NCI-H2196 (cell line): ENCODE measurements at regions not wholly inside any gene's neighbourhood (a gene's known extent, or its start where the extent isn't known, plus 50 kb on each side); places are given as distances from the start of the nearest gene placed in this dataset.

Experiments used
- DNase-seq: peaks from one replicate; lab custom pipeline; 2025; ENCODE audit not compliant: unreplicated experiment; lab: John Stamatoyannopoulos, UW

DNA sequence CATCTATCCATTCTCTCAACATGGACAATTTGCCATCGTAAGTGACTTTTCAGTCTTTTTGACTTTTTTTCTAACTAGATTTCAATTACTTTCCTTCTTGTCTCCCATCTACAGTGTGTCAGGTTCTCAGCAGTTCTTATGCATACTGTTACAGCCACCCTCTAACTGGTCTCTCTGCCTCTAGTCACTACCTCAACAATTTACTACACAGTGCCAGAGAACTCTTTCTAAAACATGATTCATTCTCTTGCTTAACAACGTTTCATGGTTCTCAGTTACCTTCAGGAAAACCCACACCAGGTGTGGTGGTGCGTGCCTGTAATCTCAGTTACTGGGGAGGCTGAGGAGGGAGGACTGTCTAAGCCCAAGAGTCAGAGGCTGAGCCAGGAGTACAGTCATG, 95.4 kb downstream of the DIPK2A start:
- DNase-seq = no peak

GRCh38 chr3:144073698-144074097, 102.1 kb downstream of the DIPK2A start:
- no peak for DNase-seq

GRCh38 chr3:144079634-144080033, 108.0 kb downstream of the DIPK2A start:
- no peak for DNase-seq

GRCh38 chr3:144084929-144085328, 113.3 kb downstream of the DIPK2A start:
- no peak for DNase-seq

GRCh38 chr3:144085964-144086363, 114.3 kb downstream of the DIPK2A start:
- DNase-seq = no peak

DNA sequence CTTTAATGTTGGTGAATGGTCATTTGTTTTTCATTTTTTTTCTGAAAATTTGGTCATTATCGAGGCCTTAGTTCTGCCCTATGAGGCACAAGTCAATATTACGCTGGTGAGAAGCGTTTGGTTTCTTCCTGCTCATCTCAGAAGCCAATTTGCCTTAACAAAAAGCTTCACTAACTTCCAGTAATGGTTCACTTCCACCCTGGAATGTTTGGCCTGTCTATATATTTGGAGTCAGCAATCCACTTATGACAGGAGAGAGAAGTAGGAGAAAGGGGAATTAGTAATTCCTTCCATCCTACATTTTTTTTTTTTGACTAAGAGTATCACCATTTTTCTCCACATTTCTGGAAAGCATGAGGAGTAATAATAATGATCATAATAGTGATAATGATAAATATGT, 124.4 kb downstream of the DIPK2A start:
- DNase-seq = no peak

GRCh38 chr3:144097163-144097562, 125.5 kb downstream of the DIPK2A start:
- DNase-seq = no peak

GRCh38 chr3:144098691-144099090, 127.1 kb downstream of the DIPK2A start:
- no peak for DNase-seq

GRCh38 chr3:144102421-144102820, 130.8 kb downstream of the DIPK2A start:
- no peak for DNase-seq

GRCh38 chr3:144104186-144104585, 132.6 kb downstream of the DIPK2A start:
- no peak for DNase-seq

- DNase-seq = no peak
Measured at GRCh38 chr3:144104679-144105078, 133.1 kb downstream of the DIPK2A start.

GRCh38 chr3:144105542-144105941, 133.9 kb downstream of the DIPK2A start:
- DNase-seq = no peak

- DNase-seq = no peak
Measured at GRCh38 chr3:144106970-144107369, 135.3 kb downstream of the DIPK2A start.

- DNase-seq = no peak
Measured at GRCh38 chr3:144107923-144108322, 136.3 kb downstream of the DIPK2A start.

- no peak for DNase-seq
Measured at GRCh38 chr3:144109944-144110343, 138.3 kb downstream of the DIPK2A start.

GRCh38 chr3:144112036-144112435, 140.4 kb downstream of the DIPK2A start:
- no peak for DNase-seq

DNA sequence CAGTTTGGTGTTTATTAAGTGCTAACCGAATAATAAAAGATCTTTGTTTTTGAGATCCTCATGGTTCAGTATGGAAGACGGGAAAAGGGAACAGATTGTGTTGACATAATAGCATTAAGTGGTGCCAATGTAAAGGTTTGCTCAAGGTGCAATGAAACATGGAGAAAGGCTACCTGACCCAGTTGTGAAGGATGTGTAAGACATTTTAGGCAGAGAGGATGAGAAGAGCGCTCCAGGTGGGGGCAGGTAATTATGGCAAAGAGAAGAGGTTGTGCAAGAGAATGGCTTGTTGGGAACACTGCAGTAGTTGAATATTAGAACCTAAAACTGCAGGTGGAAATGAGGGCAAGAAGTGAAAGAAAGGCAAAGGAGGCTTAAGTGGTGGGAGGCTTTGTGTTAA, 140.8 kb downstream of the DIPK2A start:
- DNase-seq = no peak

DNA sequence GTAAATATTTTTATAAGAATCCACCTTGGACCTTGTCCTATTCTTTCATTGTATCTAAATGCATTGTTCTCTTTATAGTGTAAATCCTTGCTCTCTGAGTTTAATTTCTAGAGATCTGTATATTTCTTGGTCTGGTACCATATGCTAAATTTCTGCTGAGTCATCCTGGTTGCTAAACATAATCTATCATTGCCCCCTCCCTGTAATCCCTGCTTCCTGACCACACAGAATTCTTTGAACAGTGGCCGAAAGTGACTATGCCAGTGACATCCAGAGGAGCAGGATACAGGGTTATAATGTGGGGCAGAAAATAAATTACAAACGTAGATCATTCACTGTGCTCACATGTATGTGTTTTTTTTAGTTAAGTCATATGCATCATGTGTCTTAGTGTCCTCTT, 143.1 kb downstream of the DIPK2A start:
- DNase-seq = no peak

- no peak for DNase-seq
Measured at GRCh38 chr3:144119633-144120032, 148.0 kb downstream of the DIPK2A start.

DNA sequence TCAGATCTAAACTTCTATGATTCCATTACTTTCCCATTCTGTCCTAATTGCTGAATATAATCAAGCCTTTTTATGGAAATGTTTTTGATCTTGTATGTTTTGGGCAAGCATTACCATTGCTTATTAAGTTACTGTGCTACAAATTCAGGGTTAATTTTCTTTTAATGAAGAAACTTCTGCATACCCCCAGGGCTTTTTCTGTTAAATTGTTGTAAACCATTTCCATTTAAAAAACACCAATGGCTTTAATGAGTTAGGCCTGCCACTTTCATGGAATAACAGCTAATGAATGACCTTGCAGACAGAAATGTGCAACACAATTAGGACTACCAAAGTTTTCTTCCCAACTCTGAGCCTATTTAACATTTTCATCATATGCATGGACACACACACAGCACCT, 150.0 kb downstream of the DIPK2A start:
- no peak for DNase-seq

DNA sequence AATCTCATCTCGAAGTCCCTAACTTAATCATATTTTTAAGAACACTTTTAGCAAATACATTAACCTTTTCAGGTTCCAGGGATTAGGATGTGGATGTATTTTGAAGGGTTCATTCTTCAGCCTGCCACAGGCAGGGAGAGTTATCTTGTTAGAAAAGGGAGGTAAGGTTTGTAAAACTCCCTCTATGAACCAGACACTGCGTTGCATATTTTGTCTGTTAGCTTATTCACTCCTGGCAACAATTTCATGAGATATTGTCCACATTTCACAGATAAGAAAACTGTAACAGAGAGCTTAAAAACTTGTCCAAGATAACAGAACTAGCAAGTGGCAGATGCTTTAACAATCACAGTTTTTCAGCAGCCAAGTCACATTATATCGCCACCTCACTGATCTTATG, 155.4 kb downstream of the DIPK2A start:
- DNase-seq = no peak

- no peak for DNase-seq
Measured at GRCh38 chr3:144127700-144128099, 156.1 kb downstream of the DIPK2A start.

- DNase-seq = no peak
Measured at GRCh38 chr3:144128108-144128892, 156.7 kb downstream of the DIPK2A start.
